ENCODE measurements at regions not wholly inside any gene's neighbourhood (a gene's known extent, or its start where the extent isn't known, plus 50 kb on each side); places are given as distances from the start of the nearest gene placed in this dataset.

- Histone ChIP-seq H3K9me1 (ENCODE audit: control insufficient read depth, insufficient read depth, low read length) (no peaks in the 10 kb centered on the region), H3K27me3 (ENCODE audit: control insufficient read depth in 2 of 2, insufficient read depth in 2 of 2, low read length in 2 of 2) (no peaks in the 10 kb centered on the region), H3K4me2 (ENCODE audit: insufficient read depth, low read length) (no peak overlapping the region), H2AFZ (ENCODE audit: low read depth, low read length) (no peak overlapping the region), H3K4me1 (replicated peaks in 1 of 2; ENCODE audit: control insufficient read depth in 2 of 2, insufficient read depth in 2 of 2, low read length in 2 of 2) (no peaks in the 10 kb centered on the region), H3K36me3 (ENCODE audit: control insufficient read depth, insufficient read depth, low read length) (no peaks in the 10 kb centered on the region), H3K79me2 (ENCODE audit: control insufficient read depth, insufficient read depth, low read length) (no peaks in the 10 kb centered on the region), H3K9me3 (replicated peaks; ENCODE audit: control insufficient read depth, insufficient read depth, low read depth, low read length) (no peaks in the 10 kb centered on the region; the same call in 1 of the 2 replicates), H3K27ac (ENCODE audit: extremely low read depth, low read depth, low read length) (no peak overlapping the region), H3K4me3 (no peak overlapping the region), H4K20me1 (replicated peaks; ENCODE audit: control insufficient read depth, insufficient read depth, low read length) (no peaks in the 10 kb centered on the region), H3K9ac (ENCODE audit: insufficient read depth in 1 of 2, low read depth in 2 of 2, low read length in 2 of 2) (no peak overlapping the region)
- ChIA-PET CTCF (ENCODE audit: low intra/inter-chr PET ratio) (no interaction called here), POLR2A (no interaction called here)
- in situ Hi-C loops (cut with MboI): no loop called here
- ATAC-seq (no peak), FAIRE-seq (no peak), DNase-seq (ENCODE audit: extremely low read depth in 1 of 4, low spot score in 3 of 4) (no peak)
- TF ChIP-seq SNAPC5 (CRISPR knock-in tag; IDR thresholded peaks at IDR 0.05): no peak
- TF ChIP-seq TFE3 (CRISPR knock-in tag; IDR thresholded peaks at IDR 0.05): 0 out of 2 replicates have a peak, but pooled peaks have one; percentile 3
- 3% methylated on average over 2 of the region's 2 CpGs for WGBS (ENCODE audit: insufficient coverage, low coverage, missing lambda C conversion rate)
- intact Hi-C loops (cut with micrococcal nuclease): no loop called here
- BruUV-seq (replicated peaks): no TSS peak
Observed at GRCh38 chr5:24368115-24368514, 276.7 kb downstream of the CDH10 start.

GRCh38 chr5:24376210-24376609 lies 268.6 kb downstream of the CDH10 start:
- DNase-seq (ENCODE audit: extremely low read depth in 1 of 4, low spot score in 3 of 4) (no peak), FAIRE-seq (no peak), ATAC-seq (no peak)
- ChIA-PET CTCF (ENCODE audit: low intra/inter-chr PET ratio) (no interaction called here), POLR2A (no interaction called here)
- Histone ChIP-seq H3K4me3 (no peak overlapping the region), H3K4me1 (replicated peaks in 1 of 2; ENCODE audit: control insufficient read depth in 2 of 2, insufficient read depth in 2 of 2, low read length in 2 of 2) (no peaks in the 10 kb centered on the region), H3K79me2 (ENCODE audit: control insufficient read depth, insufficient read depth, low read length) (no peaks in the 10 kb centered on the region), H3K27ac (ENCODE audit: extremely low read depth, low read depth, low read length) (no peak overlapping the region), H2AFZ (ENCODE audit: low read depth, low read length) (no peak overlapping the region), H4K20me1 (replicated peaks; ENCODE audit: control insufficient read depth, insufficient read depth, low read length) (no peaks in the 10 kb centered on the region), H3K36me3 (ENCODE audit: control insufficient read depth, insufficient read depth, low read length) (no peaks in the 10 kb centered on the region), H3K4me2 (ENCODE audit: insufficient read depth, low read length) (no peak overlapping the region), H3K9ac (ENCODE audit: insufficient read depth in 1 of 2, low read depth in 2 of 2, low read length in 2 of 2) (no peak overlapping the region), H3K9me3 (replicated peaks; ENCODE audit: control insufficient read depth, insufficient read depth, low read depth, low read length) (no peaks in the 10 kb centered on the region), H3K27me3 (ENCODE audit: control insufficient read depth in 2 of 2, insufficient read depth in 2 of 2, low read length in 2 of 2) (no peaks in the 10 kb centered on the region), H3K9me1 (ENCODE audit: control insufficient read depth, insufficient read depth, low read length) (no peaks in the 10 kb centered on the region)
- WGBS (ENCODE audit: insufficient coverage, low coverage, missing lambda C conversion rate): 0% methylated on average over 2 of the region's 2 CpGs
- in situ Hi-C loops (cut with MboI): no loop called here
- BruUV-seq (replicated peaks): no TSS peak
- intact Hi-C loops (cut with micrococcal nuclease): no loop called here
- no peak for TF ChIP-seq FOXM1 (IDR thresholded peaks at IDR 0.05; ENCODE audit: low read depth)
- no peak for TF ChIP-seq FOXM1 (CRISPR knock-in tag; IDR thresholded peaks at IDR 0.05; ENCODE audit: low read depth)
- no peak for TF ChIP-seq SIX5 (IDR thresholded peaks at IDR 0.05; ENCODE audit: borderline replicate concordance in 1 of 2, insufficient read depth in 1 of 2, low read depth in 1 of 2, low read length in 2 of 2)
- no peak for TF ChIP-seq CTCFL (IDR thresholded peaks at IDR 0.05; ENCODE audit: borderline replicate concordance, insufficient read depth, low read depth, low read length, poor library complexity, severe bottlenecking)
- no peak for TF ChIP-seq CHAMP1 (IDR thresholded peaks at IDR 0.05)
- TF ChIP-seq FOXA3 (CRISPR knock-in tag; conservative IDR thresholded peaks at IDR 0.05 in 1 of 2, IDR thresholded peaks at IDR 0.05 in 1 of 2): no peak
- no peak for TF ChIP-seq BRCA1 (IDR thresholded peaks at IDR 0.05)
- TF ChIP-seq BRCA1 (CRISPR knock-in tag; IDR thresholded peaks at IDR 0.05): no peak
